Activated naive CD8-positive, alpha-beta T cell treated with anti-CD3 and anti-CD28 coated beads, Interleukin-2, amount 10 ng/mL, durations not matched to agents 7 days and 5 days (primary cell): ENCODE measurements at regions not wholly inside any gene's neighbourhood (a gene's known extent, or its start where the extent isn't known, plus 50 kb on each side); places are given as distances from the start of the nearest gene placed in this dataset.

Experiments
- ATAC-seq: fragments of 150-1000 bp; cut with Tn5 transposase; one replicate; pipeline ENCODE4 v1.10.0; 2021; ENCODE audit warnings: low read depth, moderate library complexity
- POLR2A ChIA-PET: fragments of 350-600 bp; sonication (Branson Sonifier 250); formaldehyde crosslinking; loops from one replicate; lab custom pipeline; 2021; ENCODE audit warnings: antibody characterized with exemption; lab: Charles Lee
- DNase-seq: peaks from one replicate; pipeline ENCODE4 v3.0.0; 2021
- H3K27ac Mint-ChIP-seq: one replicate; pipeline ENCODE4 v1.8.0; 2022; ENCODE audit warnings: mild to moderate bottlenecking, mixed read lengths
- H3K27me3 Mint-ChIP-seq: one replicate; pipeline ENCODE4 v1.8.0; 2022; ENCODE audit warnings: mild to moderate bottlenecking, moderate library complexity, mixed read lengths
- H3K36me3 Mint-ChIP-seq: one replicate; pipeline ENCODE4 v1.8.0; 2021; ENCODE audit warnings: mild to moderate bottlenecking, mixed read lengths
- H3K4me1 Mint-ChIP-seq: one replicate; pipeline ENCODE4 v1.8.0; 2021; ENCODE audit warnings: mixed read lengths
- H3K4me3 Mint-ChIP-seq: one replicate; pipeline ENCODE4 v1.8.0; 2022; ENCODE audit warnings: mild to moderate bottlenecking, moderate library complexity, mixed read lengths
- H3K9me3 Mint-ChIP-seq: one replicate; pipeline ENCODE4 v1.8.0; 2021; ENCODE audit warnings: mixed read lengths

DNA sequence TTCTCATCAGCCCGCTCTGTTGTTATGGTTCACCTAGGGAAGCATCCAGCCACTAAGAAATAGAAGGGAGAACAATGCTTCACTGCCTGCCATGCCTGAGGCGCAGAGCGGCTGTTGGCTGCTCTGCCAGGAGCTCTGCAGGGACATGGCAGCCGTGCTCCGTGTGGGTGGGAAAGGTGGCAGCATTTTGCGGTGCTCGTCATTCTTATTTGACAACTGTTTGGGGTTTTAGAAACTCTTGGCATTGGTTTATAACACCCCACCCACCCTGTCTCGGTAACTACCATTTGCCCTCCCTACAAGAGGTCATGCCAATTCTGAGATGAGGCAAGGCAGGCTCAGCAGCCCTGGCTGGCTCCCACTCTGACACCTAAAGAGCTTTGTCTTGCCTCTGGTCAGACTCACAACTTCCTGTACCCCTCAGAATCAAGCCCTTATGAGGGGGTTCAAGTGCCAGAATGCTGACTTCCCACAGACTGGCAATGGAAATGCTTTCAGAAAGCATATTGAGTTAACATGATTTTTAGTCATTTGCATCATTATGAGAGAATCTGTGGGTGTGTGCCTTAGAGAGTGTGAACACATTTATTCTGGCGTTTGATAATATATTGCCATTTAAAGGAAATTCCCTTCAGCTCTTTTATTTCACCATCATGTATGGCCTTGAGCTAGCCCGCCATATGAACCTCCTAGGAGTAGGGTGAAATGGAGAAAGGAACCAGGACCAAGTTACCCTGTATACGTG, 288.0 kb upstream of the ANKRD55 start:
- Mint-ChIP-seq H3K9me3 (no peaks in the 10 kb centered on the region), H3K27ac (no peak overlapping the region), H3K27me3 (no peaks in the 10 kb centered on the region), H3K36me3 (no peaks in the 10 kb centered on the region), H3K4me3 (no peak overlapping the region), H3K4me1 (peaks cover 8% of the 10 kb centered on the region)
- ATAC-seq (no peak), DNase-seq (no peak)
- POLR2A ChIA-PET: no interaction called here

DNA sequence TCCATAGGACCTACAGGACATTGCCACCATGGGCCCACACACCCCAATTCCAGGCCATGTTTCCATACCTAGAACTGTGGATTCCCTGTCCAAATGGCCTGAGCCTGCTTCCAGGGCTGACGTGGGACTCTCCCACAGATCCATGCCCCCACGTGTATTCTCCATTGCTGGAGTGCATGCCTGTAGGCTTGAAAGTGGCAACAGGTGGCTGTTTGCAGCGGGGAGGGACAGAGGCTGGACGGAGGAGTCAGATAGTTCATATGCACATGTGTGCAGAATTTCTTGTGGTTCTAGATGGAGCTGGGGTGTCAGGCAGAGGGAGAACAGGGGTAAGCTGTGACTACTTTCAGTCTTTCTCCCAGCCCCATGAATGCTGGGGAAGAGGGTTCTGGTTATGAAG, 285.7 kb upstream of the ANKRD55 start:
- no peaks in the 10 kb centered on the region for H3K27me3 Mint-ChIP-seq
- POLR2A ChIA-PET: no interaction called here
- H3K9me3 Mint-ChIP-seq: no peaks in the 10 kb centered on the region
- ATAC-seq (no peak), DNase-seq (no peak)
- H3K36me3 Mint-ChIP-seq: no peaks in the 10 kb centered on the region
- no peak overlapping the region for H3K27ac Mint-ChIP-seq
- H3K4me3 Mint-ChIP-seq: no peak overlapping the region
- peaks cover 8% of the 10 kb centered on the region for H3K4me1 Mint-ChIP-seq

DNA sequence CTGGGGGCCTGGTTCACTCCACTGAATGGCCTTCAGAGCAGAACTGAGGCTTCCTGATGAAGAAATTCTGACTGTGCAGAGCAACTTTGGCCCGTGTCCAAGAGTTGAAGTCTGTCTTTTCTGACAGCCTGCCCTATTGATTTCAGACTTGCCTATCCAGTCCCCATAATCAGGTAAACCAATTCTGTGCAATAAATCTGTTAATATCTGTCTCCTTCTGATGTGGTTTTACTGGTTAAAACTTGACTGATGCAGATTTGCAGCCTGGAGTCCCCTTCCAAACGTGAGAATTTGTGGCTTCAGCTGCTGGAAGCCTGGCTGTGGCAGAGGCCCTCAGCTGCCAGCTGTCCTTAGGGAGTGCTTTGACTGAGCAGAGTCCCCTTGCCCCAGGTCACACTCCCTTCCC, 283.9 kb upstream of the ANKRD55 start:
- Mint-ChIP-seq H3K4me1 (peaks cover 15% of the 10 kb centered on the region), H3K9me3 (no peaks in the 10 kb centered on the region), H3K27ac (no peak overlapping the region), H3K36me3 (no peaks in the 10 kb centered on the region), H3K4me3 (no peak overlapping the region), H3K27me3 (no peaks in the 10 kb centered on the region)
- DNase-seq (no peak), ATAC-seq (no peak)
- POLR2A ChIA-PET: no interaction called here

DNA sequence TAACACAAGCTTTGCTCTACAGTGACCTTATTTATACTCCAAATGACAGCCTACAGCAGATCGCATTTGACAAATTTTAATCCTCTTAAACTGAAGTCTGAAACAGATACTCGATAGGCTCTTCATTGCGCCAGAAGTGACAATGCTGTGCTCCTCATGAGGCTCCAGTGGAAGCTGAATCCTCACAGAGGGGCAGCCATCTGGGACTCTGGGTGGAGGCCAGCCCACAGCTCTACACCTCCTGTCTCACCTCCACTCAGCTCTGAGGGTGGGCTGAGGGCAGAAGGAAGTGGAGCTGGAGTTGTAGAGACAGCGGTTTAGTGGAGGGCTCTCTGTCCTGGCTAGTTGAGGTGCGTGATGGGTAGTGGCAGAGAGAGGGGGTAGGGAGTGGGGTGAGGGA, 283.3 kb upstream of the ANKRD55 start:
- Mint-ChIP-seq H3K9me3 (no peaks in the 10 kb centered on the region), H3K27me3 (no peaks in the 10 kb centered on the region), H3K4me3 (no peak overlapping the region), H3K27ac (no peak overlapping the region), H3K36me3 (no peaks in the 10 kb centered on the region), H3K4me1 (peaks cover 15% of the 10 kb centered on the region)
- ATAC-seq: no peak
- POLR2A ChIA-PET: no interaction called here
- DNase-seq: no peak

DNA sequence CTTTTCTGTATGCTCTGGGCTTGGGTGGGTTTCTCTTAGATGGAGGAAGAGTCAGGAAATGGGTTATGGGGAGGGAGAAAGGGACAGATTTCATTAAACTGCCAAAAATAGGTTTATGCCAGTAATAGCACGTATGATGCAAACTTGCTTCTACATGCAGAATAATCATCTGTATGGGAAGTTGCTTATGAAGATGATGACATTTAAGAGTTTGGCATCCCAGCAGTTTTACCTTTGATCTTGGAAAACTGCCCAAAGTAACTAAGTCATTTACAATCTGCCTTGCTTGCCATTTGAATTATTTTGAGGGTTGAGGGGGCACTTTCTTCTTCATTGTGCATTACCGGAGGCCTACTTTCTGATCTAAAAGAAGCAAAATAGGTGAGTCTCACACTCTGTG, 282.9 kb upstream of the ANKRD55 start:
- Mint-ChIP-seq H3K27me3 (no peaks in the 10 kb centered on the region), H3K9me3 (no peaks in the 10 kb centered on the region), H3K27ac (no peak overlapping the region), H3K4me1 (peaks cover 15% of the 10 kb centered on the region), H3K36me3 (no peaks in the 10 kb centered on the region), H3K4me3 (no peak overlapping the region)
- ATAC-seq (no peak), DNase-seq (no peak)
- POLR2A ChIA-PET: no interaction called here

DNA sequence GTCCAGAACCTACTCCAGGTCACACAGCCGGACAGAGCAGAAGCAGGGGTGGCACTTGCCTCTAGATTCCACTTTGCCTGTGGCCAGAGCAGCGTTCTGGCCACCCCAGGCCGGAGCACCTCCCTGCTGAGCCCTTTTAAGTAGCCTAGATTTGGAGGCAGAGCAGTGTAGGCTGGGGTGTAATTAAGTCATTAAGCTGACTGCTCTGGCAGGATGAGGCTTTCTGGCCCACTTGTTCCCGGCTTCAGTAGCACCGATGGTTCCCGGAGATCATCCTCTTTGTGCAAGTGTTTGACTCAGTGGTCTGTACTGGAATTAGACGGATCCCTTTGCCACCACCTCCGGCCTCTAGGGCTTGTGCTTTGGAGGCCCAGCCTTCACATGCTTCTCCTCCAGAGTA, 281.9 kb upstream of the ANKRD55 start:
- ATAC-seq: no peak
- Mint-ChIP-seq H3K27me3 (no peaks in the 10 kb centered on the region), H3K36me3 (no peaks in the 10 kb centered on the region), H3K27ac (no peak overlapping the region), H3K4me3 (no peak overlapping the region), H3K4me1 (peaks cover 15% of the 10 kb centered on the region), H3K9me3 (no peaks in the 10 kb centered on the region)
- no peak for DNase-seq
- POLR2A ChIA-PET: no interaction called here

DNA sequence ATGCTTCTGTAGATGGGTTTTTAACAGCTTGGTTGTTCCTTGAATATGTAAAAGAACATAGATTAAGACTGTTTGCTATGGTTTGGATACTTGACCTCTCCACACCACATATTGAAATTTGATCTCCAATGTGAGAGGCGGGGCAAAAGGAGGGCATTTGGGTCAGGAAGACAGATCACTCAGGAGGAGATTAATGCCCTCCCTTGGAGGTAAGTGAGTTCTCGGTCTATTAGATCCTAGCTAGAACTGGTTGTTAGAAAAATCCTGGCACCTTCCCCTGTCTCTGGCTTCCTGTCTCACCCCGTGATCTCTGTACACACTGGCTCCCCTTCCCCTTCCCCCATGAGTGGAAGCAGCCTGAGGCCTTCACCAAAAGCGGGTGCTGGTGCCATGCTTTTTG, 281.1 kb upstream of the ANKRD55 start:
- Mint-ChIP-seq H3K4me3 (no peak overlapping the region), H3K4me1 (peaks cover 15% of the 10 kb centered on the region), H3K27ac (no peak overlapping the region), H3K36me3 (no peaks in the 10 kb centered on the region), H3K27me3 (no peaks in the 10 kb centered on the region), H3K9me3 (no peaks in the 10 kb centered on the region)
- ATAC-seq (no peak), DNase-seq (no peak)
- POLR2A ChIA-PET: no interaction called here

DNA sequence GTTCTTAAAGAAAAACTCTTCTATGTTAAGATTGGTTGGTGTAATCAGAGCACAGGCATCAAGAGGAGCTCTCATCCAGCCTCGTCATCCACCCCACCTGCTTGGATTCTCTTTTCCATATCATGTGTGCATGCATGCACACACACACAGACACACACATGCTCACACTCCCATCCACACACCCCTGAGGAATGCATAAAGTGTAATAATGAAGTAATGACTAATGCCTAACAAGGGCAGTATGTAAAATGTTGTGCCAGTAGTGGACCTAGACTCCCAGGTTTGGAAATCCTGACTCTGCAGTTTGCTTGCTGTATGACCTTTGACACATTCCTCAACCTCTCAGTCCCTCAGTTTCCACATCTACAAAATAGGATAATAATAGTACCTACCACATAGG, 280.0 kb upstream of the ANKRD55 start:
- DNase-seq (no peak), ATAC-seq (no peak)
- Mint-ChIP-seq H3K36me3 (no peaks in the 10 kb centered on the region), H3K27me3 (no peaks in the 10 kb centered on the region), H3K4me1 (peaks cover 15% of the 10 kb centered on the region), H3K27ac (no peak overlapping the region), H3K9me3 (no peaks in the 10 kb centered on the region), H3K4me3 (no peak overlapping the region)
- POLR2A ChIA-PET: no interaction called here

DNA sequence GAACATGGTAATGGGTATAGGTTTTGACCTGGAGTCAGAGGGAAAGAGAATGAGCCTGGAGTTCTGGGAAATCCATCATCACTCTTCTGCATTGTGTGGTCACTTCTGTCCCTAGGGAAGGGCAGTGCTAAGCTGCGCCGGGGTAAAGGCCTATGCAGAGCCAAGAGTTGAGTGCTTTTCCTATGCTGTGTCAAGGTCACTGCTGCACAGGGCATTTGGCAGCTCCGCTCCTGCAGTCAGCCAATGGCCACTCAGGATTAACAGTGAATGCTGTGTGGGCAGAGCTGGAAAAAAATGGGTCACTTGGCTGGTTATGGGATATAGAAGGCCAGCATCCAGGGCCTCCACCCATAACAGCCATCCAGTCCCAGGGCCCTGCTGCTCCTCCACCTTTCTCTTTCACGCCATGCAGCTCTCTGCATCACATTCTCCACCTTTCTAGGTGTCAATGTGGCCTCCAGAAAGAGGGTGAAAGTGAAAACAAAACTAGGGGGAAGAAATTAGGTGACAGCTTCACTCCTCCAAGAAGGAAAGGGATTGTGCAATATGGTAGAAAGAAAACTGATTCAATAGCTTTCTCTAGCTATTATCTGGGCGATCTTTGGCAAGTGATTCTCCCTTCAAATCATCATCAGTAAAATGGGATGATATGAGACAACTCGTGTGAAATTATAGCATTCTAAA, 279.3 kb upstream of the ANKRD55 start:
- POLR2A ChIA-PET: interaction anchor here (0.7 kb wide), 1 partner anchor 14 kb away, joined by 3 read pairs; no protein-coding TSS in a partner anchor
- no peak overlapping the region for H3K4me3 Mint-ChIP-seq
- H3K9me3 Mint-ChIP-seq: no peaks in the 10 kb centered on the region
- H3K4me1 Mint-ChIP-seq: peaks cover 13% of the 10 kb centered on the region
- no peaks in the 10 kb centered on the region for H3K36me3 Mint-ChIP-seq
- no peaks in the 10 kb centered on the region for H3K27me3 Mint-ChIP-seq
- DNase-seq: no peak
- no peak for ATAC-seq
- H3K27ac Mint-ChIP-seq: no peak overlapping the region

DNA sequence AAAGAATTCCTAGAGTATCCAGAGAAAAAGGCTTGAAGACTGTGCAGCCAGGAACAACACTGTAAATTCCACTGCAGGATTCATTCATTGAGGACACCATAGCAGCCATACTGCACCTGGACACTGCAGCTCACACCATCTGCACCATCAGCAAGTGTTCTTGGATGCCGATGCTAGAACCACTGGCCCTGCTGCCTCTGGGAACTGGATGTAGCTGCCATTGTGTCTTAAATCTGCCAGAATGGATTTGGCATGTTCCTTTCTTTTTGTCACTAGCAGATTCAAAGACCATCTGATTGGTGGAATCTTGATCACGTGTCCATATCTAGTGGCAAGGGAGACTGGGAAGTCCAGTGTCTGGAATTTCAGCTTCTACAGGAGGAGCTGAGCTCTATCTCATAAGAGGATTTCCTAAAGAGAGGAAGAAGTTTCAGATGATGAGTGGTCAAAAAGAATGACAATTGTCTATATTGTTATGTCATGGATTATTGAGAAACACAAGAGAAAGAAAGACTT, 278.3 kb upstream of the ANKRD55 start:
- H3K9me3 Mint-ChIP-seq: no peaks in the 10 kb centered on the region
- DNase-seq: no peak
- H3K27me3 Mint-ChIP-seq: no peaks in the 10 kb centered on the region
- ATAC-seq: no peak
- no peak overlapping the region for H3K27ac Mint-ChIP-seq
- POLR2A ChIA-PET: no interaction called here
- no peak overlapping the region for H3K4me3 Mint-ChIP-seq
- H3K36me3 Mint-ChIP-seq: no peaks in the 10 kb centered on the region
- H3K4me1 Mint-ChIP-seq: peaks cover 7% of the 10 kb centered on the region

DNA sequence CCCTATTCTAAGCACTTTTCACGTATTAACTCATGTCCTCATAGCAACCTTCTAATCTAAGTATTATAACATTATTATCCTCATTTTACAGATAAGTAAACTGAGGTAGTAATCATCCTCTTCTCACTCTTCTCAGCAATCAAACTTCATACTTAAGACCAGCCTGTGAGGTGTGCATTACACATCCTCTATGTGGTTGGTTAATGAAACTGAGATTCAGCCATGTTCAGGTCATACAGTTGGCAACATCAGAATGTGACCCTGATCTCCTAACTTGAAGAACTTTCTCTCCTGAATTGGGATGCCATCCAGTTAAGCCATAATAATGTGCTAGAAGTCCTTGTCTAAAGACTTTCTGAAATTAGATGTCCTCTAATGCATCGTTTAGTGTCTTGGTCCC, 275.1 kb upstream of the ANKRD55 start:
- no peak overlapping the region for H3K4me3 Mint-ChIP-seq
- no peaks in the 10 kb centered on the region for H3K27me3 Mint-ChIP-seq
- no peaks in the 10 kb centered on the region for H3K9me3 Mint-ChIP-seq
- H3K4me1 Mint-ChIP-seq: peaks cover 8% of the 10 kb centered on the region
- POLR2A ChIA-PET: no interaction called here
- H3K36me3 Mint-ChIP-seq: no peaks in the 10 kb centered on the region
- no peak for ATAC-seq
- H3K27ac Mint-ChIP-seq: no peak overlapping the region
- DNase-seq: no peak

DNA sequence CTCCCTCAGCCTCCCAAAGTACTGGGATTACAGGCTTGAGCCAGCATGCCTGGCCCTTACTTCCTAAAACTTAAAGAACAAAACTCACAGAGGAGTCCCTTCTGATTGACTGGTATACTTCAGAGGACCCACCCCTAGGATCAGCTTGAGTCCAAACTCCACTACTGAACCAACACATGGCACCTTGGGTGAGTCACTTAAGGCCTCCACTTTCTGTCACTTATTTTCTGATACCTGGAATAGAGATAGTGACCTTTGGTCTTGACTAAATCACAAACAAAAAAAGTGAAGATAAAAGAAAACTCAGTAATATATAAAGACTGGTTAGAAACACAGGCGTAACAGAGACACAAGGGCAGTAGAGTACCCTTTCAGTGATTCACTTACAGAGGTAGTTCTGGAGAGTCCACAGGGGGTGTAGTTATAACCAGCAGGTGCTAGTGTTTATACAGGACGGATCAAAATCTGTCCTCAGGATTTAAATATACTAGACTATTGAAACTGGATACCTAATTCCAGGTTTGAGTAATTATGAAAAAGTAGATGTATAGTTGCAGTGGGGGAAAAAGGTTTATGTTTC, 274.3 kb upstream of the ANKRD55 start:
- Mint-ChIP-seq H3K4me1 (peaks cover 1% of the 10 kb centered on the region), H3K36me3 (no peaks in the 10 kb centered on the region), H3K4me3 (no peak overlapping the region), H3K9me3 (no peaks in the 10 kb centered on the region), H3K27me3 (no peaks in the 10 kb centered on the region), H3K27ac (no peak overlapping the region)
- DNase-seq (no peak), ATAC-seq (no peak)
- POLR2A ChIA-PET: no interaction called here

DNA sequence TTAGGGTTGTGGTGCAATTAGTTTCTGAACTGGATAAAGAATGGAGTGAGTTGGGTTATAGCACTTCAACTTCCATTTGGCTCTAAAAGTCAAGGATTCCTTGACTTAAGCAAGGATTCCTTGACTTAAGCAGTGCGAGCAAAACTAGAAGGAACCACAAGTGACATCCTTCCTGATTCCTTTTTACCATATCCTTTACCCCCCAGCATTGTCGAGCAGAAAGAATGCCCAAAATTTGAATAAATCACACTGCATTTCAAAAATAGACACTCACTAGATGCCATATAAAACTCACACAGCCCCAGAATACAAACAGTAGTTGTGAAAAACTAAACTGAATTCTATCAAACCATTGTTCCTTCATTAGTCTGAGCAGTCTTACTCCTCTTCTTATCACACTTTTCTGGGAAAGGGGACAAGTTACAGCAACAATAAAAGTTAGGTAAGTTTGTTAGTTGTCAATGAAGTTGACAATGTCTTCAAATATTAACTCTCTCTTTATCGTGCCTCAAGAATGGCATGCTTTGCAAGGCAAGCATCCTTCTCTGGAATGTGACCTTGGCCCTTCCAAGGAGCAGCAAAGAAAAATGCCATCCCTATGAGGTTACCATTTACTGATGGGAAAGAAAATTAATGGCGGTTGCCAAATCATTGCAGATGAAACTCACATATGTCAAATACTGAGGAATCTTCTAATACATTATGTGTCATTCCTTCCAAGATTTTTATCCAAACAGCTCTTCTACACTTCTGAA, 273.3 kb upstream of the ANKRD55 start:
- ATAC-seq (no peak), DNase-seq (no peak)
- no peaks in the 10 kb centered on the region for H3K36me3 Mint-ChIP-seq
- H3K4me1 Mint-ChIP-seq: peaks cover 6% of the 10 kb centered on the region
- POLR2A ChIA-PET: no interaction called here
- H3K9me3 Mint-ChIP-seq: no peaks in the 10 kb centered on the region
- H3K27me3 Mint-ChIP-seq: no peaks in the 10 kb centered on the region
- no peak overlapping the region for H3K4me3 Mint-ChIP-seq
- no peak overlapping the region for H3K27ac Mint-ChIP-seq
